ENCODE measurements at regions not wholly inside any gene's neighbourhood (a gene's known extent, or its start where the extent isn't known, plus 50 kb on each side); places are given as distances from the start of the nearest gene placed in this dataset.

- H3K27ac ChIP-seq (ENCODE audit: extremely low read depth, low read depth, low read length), result no peak overlapping the region
- ATAC-seq (no peak), FAIRE-seq (no peak), DNase-seq (ENCODE audit: extremely low read depth in 1 of 4, low spot score in 3 of 4) (no peak)
- H3K79me2 ChIP-seq (ENCODE audit: control insufficient read depth, insufficient read depth, low read length), result no peaks in the 10 kb centered on the region
- H3K4me3 ChIP-seq, result no peak overlapping the region
- no peak overlapping the region for H3K9ac ChIP-seq (ENCODE audit: insufficient read depth in 1 of 2, low read depth in 2 of 2, low read length in 2 of 2)
- H3K9me3 ChIP-seq (replicated peaks; ENCODE audit: control insufficient read depth, insufficient read depth, low read depth, low read length), result no peaks in the 10 kb centered on the region
- no peaks in the 10 kb centered on the region for H3K27me3 ChIP-seq (ENCODE audit: control insufficient read depth in 2 of 2, insufficient read depth in 2 of 2, low read length in 2 of 2)
- TF ChIP-seq TAF7 (tag; IDR thresholded peaks at IDR 0.05) (no peak), ZKSCAN8 (CRISPR knock-in tag; IDR thresholded peaks at IDR 0.05) (no peak), ETS2 (tag; IDR thresholded peaks at IDR 0.05; ENCODE audit: borderline replicate concordance, poor library complexity, severe bottlenecking) (no peak)
- H3K36me3 ChIP-seq (ENCODE audit: control insufficient read depth, insufficient read depth, low read length), result no peaks in the 10 kb centered on the region
- CTCF ChIA-PET (ENCODE audit: low intra/inter-chr PET ratio), result no interaction called here
- BruUV-seq (replicated peaks), result no TSS peak
- WGBS (ENCODE audit: insufficient coverage, low coverage, missing lambda C conversion rate), result 0% methylated on average over 2 of the region's 3 CpGs
- in situ Hi-C loops (cut with MboI) (no loop called here), intact Hi-C loops (cut with micrococcal nuclease) (no loop called here)
- H4K20me1 ChIP-seq (replicated peaks; ENCODE audit: control insufficient read depth, insufficient read depth, low read length), result no peaks in the 10 kb centered on the region
- H3K4me2 ChIP-seq (ENCODE audit: insufficient read depth, low read length), result no peak overlapping the region
- POLR2A ChIA-PET, result no interaction called here
- H2AFZ ChIP-seq (ENCODE audit: low read depth, low read length), result no peak overlapping the region
- no peaks in the 10 kb centered on the region for H3K4me1 ChIP-seq (replicated peaks in 1 of 2; ENCODE audit: control insufficient read depth in 2 of 2, insufficient read depth in 2 of 2, low read length in 2 of 2)
- no peaks in the 10 kb centered on the region for H3K9me1 ChIP-seq (ENCODE audit: control insufficient read depth, insufficient read depth, low read length)
Measured at GRCh38 chr12:19648591-19648990, 209.3 kb downstream of the AEBP2 start.

GRCh38 chr12:19652386-19652785 is 213.1 kb downstream of the AEBP2 start:
- no TSS peak for BruUV-seq (replicated peaks)
- 4% methylated on average over 2 of the region's 2 CpGs for WGBS (ENCODE audit: insufficient coverage, low coverage, missing lambda C conversion rate)
- no peak overlapping the region for H3K27ac ChIP-seq (ENCODE audit: extremely low read depth, low read depth, low read length)
- ChIA-PET POLR2A (no interaction called here), CTCF (ENCODE audit: low intra/inter-chr PET ratio) (no interaction called here)
- no peak for DNase-seq (ENCODE audit: extremely low read depth in 1 of 4, low spot score in 3 of 4)
- in situ Hi-C loops (cut with MboI), result no loop called here
- no peaks in the 10 kb centered on the region for H3K9me1 ChIP-seq (ENCODE audit: control insufficient read depth, insufficient read depth, low read length)
- no peak overlapping the region for H3K9ac ChIP-seq (ENCODE audit: insufficient read depth in 1 of 2, low read depth in 2 of 2, low read length in 2 of 2)
- no peaks in the 10 kb centered on the region for H3K36me3 ChIP-seq (ENCODE audit: control insufficient read depth, insufficient read depth, low read length)
- no peak overlapping the region for H3K4me3 ChIP-seq
- no peaks in the 10 kb centered on the region for H4K20me1 ChIP-seq (replicated peaks; ENCODE audit: control insufficient read depth, insufficient read depth, low read length)
- no peaks in the 10 kb centered on the region for H3K79me2 ChIP-seq (ENCODE audit: control insufficient read depth, insufficient read depth, low read length)
- no peak overlapping the region for H2AFZ ChIP-seq (ENCODE audit: low read depth, low read length)
- intact Hi-C loops (cut with micrococcal nuclease), result no loop called here
- H3K27me3 ChIP-seq (ENCODE audit: control insufficient read depth in 2 of 2, insufficient read depth in 2 of 2, low read length in 2 of 2), result no peaks in the 10 kb centered on the region
- FAIRE-seq, result no peak
- no peak overlapping the region for H3K4me2 ChIP-seq (ENCODE audit: insufficient read depth, low read length)
- no peak for ATAC-seq
- no peaks in the 10 kb centered on the region for H3K9me3 ChIP-seq (replicated peaks; ENCODE audit: control insufficient read depth, insufficient read depth, low read depth, low read length)
- H3K4me1 ChIP-seq (replicated peaks in 1 of 2; ENCODE audit: control insufficient read depth in 2 of 2, insufficient read depth in 2 of 2, low read length in 2 of 2), result no peaks in the 10 kb centered on the region
- TF ChIP-seq FOXA3 (CRISPR knock-in tag; conservative IDR thresholded peaks at IDR 0.05 in 1 of 2, IDR thresholded peaks at IDR 0.05 in 1 of 2) (no peak), POLR2AphosphoS5 (IDR thresholded peaks at IDR 0.05; ENCODE audit: control insufficient read depth, insufficient read depth, low read depth, low read length) (no peak)
- TF ChIP-seq, protein P1, sequence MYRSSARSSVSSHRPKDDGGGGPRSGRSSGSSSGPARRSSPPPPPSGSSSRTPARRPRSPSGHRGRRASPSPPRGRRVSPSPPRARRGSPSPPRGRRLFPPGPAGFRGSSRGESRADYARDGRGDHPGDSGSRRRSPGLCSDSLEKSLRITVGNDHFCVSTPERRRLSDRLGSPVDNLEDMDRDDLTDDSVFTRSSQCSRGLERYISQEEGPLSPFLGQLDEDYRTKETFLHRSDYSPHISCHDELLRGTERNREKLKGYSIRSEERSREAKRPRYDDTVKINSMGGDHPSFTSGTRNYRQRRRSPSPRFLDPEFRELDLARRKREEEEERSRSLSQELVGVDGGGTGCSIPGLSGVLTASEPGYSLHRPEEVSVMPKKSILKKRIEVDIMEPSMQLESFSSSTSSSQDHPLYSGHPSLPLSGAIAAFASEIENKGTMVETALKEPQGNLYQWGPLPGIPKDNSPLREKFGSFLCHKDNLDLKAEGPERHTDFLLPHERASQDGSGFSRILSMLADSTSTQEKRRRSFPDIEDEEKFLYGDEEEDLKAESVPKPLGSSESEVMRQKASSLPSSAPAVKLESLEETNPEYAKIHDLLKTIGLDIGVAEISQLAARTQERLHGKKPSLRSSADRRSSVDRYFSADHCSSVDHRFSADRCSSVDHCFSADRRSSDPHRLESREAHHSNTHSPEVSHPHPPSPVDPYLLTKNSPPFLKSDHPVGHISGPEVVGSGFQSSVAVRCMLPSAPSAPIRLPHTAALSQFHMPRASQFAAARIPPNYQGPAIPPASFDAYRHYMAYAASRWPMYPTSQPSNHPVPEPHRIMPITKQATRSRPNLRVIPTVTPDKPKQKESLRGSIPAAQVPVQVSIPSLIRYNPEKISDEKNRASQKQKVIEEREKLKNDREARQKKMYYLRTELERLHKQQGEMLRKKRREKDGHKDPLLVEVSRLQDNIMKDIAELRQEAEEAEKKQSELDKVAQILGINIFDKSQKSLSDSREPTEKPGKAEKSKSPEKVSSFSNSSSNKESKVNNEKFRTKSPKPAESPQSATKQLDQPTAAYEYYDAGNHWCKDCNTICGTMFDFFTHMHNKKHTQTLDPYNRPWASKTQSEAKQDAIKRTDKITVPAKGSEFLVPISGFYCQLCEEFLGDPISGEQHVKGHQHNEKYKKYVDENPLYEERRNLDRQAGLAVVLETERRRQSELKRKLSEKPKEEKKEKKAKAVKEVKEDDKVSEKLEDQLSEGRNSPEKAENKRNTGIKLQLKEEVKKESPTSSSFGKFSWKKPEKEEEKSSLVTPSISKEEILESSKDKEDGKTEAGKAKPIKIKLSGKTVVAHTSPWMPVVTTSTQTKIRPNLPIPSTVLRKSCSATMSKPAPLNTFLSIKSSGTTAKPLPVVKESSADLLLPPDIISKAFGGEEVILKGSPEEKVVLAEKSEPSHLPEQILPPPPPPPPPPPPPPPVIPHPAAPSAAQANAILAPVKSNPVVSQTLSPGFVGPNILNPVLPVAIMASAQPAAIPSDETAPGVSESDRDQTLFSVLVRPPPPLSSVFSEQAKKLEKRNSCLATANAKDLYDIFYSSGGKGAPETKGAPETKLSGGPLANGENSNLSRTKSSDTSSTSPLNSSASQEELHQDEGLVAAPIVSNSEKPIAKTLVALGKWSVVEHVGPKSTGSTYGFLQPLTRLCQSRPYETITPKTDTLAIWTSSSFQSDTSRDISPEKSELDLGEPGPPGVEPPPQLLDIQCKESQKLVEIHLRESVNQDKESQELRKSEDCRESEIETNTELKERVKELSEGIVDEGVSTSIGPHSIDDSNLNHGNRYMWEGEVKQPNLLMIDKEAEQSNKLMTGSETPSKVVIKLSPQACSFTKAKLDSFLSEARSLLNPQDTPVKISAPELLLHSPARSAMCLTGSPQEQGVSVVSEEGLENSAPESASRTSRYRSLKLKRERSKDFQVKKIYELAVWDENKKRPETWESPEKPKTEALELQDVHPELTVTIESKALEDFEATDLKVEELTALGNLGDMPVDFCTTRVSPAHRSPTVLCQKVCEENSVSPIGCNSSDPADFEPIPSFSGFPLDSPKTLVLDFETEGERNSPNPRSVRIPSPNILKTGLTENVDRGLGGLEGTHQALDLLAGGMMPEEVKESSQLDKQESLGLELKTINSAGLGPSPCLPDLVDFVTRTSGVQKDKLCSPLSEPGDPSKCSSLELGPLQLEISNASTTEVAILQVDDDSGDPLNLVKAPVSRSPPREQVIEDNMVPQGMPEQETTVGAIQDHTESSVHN (IDR thresholded peaks at IDR 0.05; ENCODE audit: borderline replicate concordance in 1 of 2, low read depth in 1 of 2), result no peak

All from K562 (cell line).